DND-41 (cell line): ENCODE measurements at regions not wholly inside any gene's neighbourhood (a gene's known extent, or its start where the extent isn't known, plus 50 kb on each side); places are given as distances from the start of the nearest gene placed in this dataset.

Experiments used
- CTCF ChIP-seq: IDR thresholded peaks from 2 replicates; pipeline ENCODE4 v1.5.1; 2012; ENCODE audit warnings: borderline replicate concordance, low read length, moderate library complexity, mild to moderate bottlenecking; ENCODE audit not compliant: poor library complexity, severe bottlenecking; ENCODE audit errors: extremely low read depth
- EZH2 ChIP-seq: IDR thresholded peaks from 3 replicates; pipeline ENCODE4 v1.6.1; 2012; ENCODE audit warnings: borderline replicate concordance, low read depth, mild to moderate bottlenecking, moderate library complexity, low read length, inconsistent platforms; ENCODE audit not compliant: severe bottlenecking

- TF ChIP-seq CTCF (no peak), EZH2 (no peak)
These were observed 973.8 kb upstream of the SLC35B3 start for GRCh38 chr6:9409126-9409525.
